Mucosa of rectum (tissue), 2 donors: ENCODE measurements at regions not wholly inside any gene's neighbourhood (a gene's known extent, or its start where the extent isn't known, plus 50 kb on each side); places are given as distances from the start of the nearest gene placed in this dataset.

Source experiments
- H3K27ac ChIP-seq, 2 donors: one replicate each; pipeline ENCODE4 v1.7.0; 2013; ENCODE audit warnings: inconsistent platforms in 2 of 2, low read depth in 2 of 2, low read length in 2 of 2
- H3K27me3 ChIP-seq, 2 donors: one replicate each; pipeline ENCODE4 v1.7.0; 2013; ENCODE audit warnings: low read length in 2 of 2; ENCODE audit not compliant: control insufficient read depth in 2 of 2, insufficient read depth in 2 of 2
- H3K36me3 ChIP-seq, 2 donors: one replicate each; pipeline ENCODE4 v1.7.0; 2013; ENCODE audit warnings: low read length in 2 of 2; ENCODE audit not compliant: control insufficient read depth in 2 of 2, insufficient read depth in 2 of 2
- H3K4me1 ChIP-seq, 2 donors: one replicate each; pipeline ENCODE4 v1.7.0; 2013; ENCODE audit warnings: low read length in 2 of 2, mild to moderate bottlenecking in 1 of 2; ENCODE audit not compliant: control insufficient read depth in 2 of 2, insufficient read depth in 2 of 2
- H3K4me3 ChIP-seq, 2 donors: one replicate each; pipeline ENCODE4 v1.7.0; 2013; ENCODE audit warnings: low read length in 2 of 2
- H3K9ac ChIP-seq, 2 donors: one replicate each; pipeline ENCODE4 v1.7.0; 2013; ENCODE audit warnings: low read length in 2 of 2, low read depth in 1 of 2, mild to moderate bottlenecking in 1 of 2
- H3K9me3 ChIP-seq, 2 donors: one replicate each; pipeline ENCODE4 v1.7.0; 2013; ENCODE audit warnings: low read length in 2 of 2; ENCODE audit not compliant: control insufficient read depth in 2 of 2
- donor health status: healthy.
- donor health status: Normal muscosa, but diverticular disease.

GRCh38 chr2:57882895-57883515 lies 163.6 kb upstream of the VRK2 start:
- Histone ChIP-seq H3K27ac (peak overlapping the region in 1 of 2 donors; percentile 9), H3K36me3 (no peaks in the 10 kb centered on the region), H3K27me3 (no peaks in the 10 kb centered on the region), H3K4me1 (peaks cover 0 to 5% of the 10 kb centered on the region in 2 donors), H3K4me3 (peak overlapping the region; percentile 21 to 24), H3K9me3 (no peaks in the 10 kb centered on the region), H3K9ac (no peak overlapping the region)

- H3K4me1 ChIP-seq: peaks cover 0 to 5% of the 10 kb centered on the region in 2 donors
- peaks cover 0 to 5% of the 10 kb centered on the region in 2 donors for H3K27me3 ChIP-seq
- no peaks in the 10 kb centered on the region for H3K36me3 ChIP-seq
- no peak overlapping the region for H3K4me3 ChIP-seq
- no peaks in the 10 kb centered on the region for H3K9me3 ChIP-seq
- H3K27ac ChIP-seq: no peak overlapping the region
- H3K9ac ChIP-seq: no peak overlapping the region
These were observed 162.3 kb upstream of the VRK2 start for GRCh38 chr2:57884281-57884680.

- Histone ChIP-seq H3K4me1 (peaks cover 0 to 5% of the 10 kb centered on the region in 2 donors), H3K27me3 (peaks cover 0 to 5% of the 10 kb centered on the region in 2 donors), H3K27ac (no peak overlapping the region), H3K9ac (no peak overlapping the region), H3K36me3 (no peaks in the 10 kb centered on the region), H3K4me3 (no peak overlapping the region), H3K9me3 (no peaks in the 10 kb centered on the region)
These were observed 160.9 kb upstream of the VRK2 start for GRCh38 chr2:57885742-57886141.

DNA sequence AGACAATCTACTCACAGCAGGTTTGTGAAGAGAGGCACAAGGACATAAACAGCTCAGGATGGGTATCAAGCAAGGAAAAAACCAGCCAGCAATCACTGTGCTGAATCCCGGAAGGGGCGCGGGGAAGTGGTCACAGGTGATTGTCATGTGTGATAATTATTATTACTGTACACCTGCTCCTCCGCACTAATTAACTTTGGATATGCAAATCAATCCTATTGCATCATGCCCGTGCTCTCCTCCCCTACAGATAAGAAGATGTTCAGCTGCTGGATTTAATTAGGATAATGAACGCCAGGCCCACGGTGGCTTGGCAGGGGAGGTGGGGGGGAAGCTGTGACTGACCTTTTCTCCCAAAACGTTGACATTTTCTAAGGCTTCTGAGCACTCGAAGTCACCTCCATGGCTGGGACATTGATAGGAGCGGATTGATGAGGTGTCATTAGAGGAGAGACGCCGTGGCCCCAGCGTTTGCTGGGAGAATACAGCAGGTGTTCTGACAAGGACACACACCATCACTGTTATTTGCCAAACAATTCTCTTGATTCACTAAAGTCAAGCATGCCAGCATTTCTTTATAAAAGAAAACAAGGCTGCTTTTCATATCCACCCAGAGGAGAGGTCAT lies 160.3 kb upstream of the VRK2 start:
- H3K4me1 ChIP-seq: peaks cover 2 to 5% of the 10 kb centered on the region in 2 donors
- no peak overlapping the region for H3K9ac ChIP-seq
- peaks cover 0 to 5% of the 10 kb centered on the region in 2 donors for H3K27me3 ChIP-seq
- no peak overlapping the region for H3K27ac ChIP-seq
- H3K9me3 ChIP-seq: no peaks in the 10 kb centered on the region
- H3K4me3 ChIP-seq: no peak overlapping the region
- H3K36me3 ChIP-seq: no peaks in the 10 kb centered on the region

- Histone ChIP-seq H3K36me3 (no peaks in the 10 kb centered on the region), H3K27me3 (peaks cover 0 to 5% of the 10 kb centered on the region in 2 donors)
These were observed 158.1 kb upstream of the VRK2 start for GRCh38 chr2:57888463-57888862.

DNA sequence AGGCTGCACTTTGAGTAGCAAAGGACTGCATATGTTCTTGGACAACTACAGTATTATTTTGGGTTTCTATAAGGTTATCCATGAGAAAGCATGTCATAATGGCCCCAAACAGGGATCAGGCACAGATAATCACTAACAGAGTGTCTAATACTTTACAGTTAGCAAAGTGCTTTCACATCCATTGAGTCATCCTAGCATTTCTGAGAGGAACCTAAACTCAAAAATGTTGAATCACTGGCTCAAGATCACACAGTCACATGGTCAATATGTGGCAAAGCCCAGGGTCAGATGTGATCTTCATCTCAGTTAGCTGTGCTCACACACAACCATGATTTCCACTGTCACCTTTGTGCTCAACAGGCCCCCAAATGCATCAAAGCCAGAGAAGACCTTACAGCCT lies 156.1 kb upstream of the VRK2 start:
- Histone ChIP-seq H3K27me3 (peaks cover 0 to 5% of the 10 kb centered on the region in 2 donors), H3K36me3 (no peaks in the 10 kb centered on the region), H3K9ac (no peak overlapping the region), H3K4me1 (peaks cover 3 to 7% of the 10 kb centered on the region in 2 donors), H3K27ac (no peak overlapping the region), H3K4me3 (no peak overlapping the region), H3K9me3 (no peaks in the 10 kb centered on the region)

More at GRCh38 chr2:57888463-57888862, 158.1 kb upstream of the VRK2 start:
- Histone ChIP-seq H3K4me3 (no peak overlapping the region), H3K4me1 (peaks cover 3 to 7% of the 10 kb centered on the region in 2 donors), H3K27ac (no peak overlapping the region), H3K9ac (no peak overlapping the region), H3K9me3 (no peaks in the 10 kb centered on the region)

DNA sequence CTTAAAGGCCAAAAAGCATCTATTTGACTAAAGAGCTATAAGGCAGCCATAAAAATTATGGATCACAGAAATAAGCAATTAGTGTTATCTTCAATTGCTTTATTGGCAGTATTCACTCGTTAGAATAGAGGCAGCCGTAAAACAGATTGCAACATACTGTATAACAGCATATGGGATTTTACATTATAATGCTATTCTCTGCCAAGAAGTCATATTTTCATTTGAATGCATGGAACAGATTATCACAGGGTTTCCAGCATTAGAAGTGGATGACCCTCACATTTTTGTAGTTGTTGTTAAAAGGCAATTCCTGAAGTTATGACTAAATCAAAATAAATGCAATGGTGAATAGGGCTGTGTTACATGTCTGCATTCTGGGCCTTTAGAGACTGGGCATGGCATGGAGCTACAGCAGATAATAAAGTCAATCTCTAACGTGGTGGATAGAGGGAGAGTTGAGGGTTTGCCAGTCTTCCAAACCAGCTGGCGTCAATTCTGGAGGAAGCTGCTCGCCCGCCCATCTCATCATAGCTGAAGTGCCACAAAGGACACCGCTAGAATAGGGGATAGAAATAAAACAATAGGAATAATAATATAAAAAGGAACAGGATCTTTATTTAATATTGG lies 155.4 kb upstream of the VRK2 start:
- Histone ChIP-seq H3K27me3 (peaks cover 0 to 5% of the 10 kb centered on the region in 2 donors), H3K36me3 (no peaks in the 10 kb centered on the region), H3K4me3 (no peak overlapping the region), H3K9ac (no peak overlapping the region), H3K4me1 (peaks cover 3 to 7% of the 10 kb centered on the region in 2 donors), H3K27ac (no peak overlapping the region), H3K9me3 (no peaks in the 10 kb centered on the region)

DNA sequence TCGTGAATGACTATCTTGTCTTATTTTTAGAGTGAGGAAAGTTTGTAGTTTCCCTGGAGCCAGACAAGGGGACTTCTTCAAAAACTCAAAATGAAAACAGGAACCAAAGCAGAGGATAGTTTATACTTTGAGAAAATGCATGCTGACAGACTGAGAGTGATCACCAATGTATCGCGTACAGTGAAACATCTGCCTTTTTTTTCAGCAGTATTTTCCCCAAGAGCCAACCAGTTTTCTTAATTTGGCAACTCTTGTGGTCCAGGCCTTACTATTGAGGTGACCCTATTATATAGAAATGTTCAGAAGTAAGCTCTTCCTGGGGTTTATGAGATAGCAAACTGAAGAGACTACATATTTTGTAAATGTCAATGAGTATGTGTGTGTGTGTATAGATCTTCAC lies 153.7 kb upstream of the VRK2 start:
- Histone ChIP-seq H3K27me3 (peaks cover 1 to 5% of the 10 kb centered on the region in 2 donors), H3K4me3 (no peak overlapping the region), H3K9me3 (no peaks in the 10 kb centered on the region), H3K4me1 (peaks cover 3 to 7% of the 10 kb centered on the region in 2 donors), H3K27ac (no peak overlapping the region), H3K9ac (no peak overlapping the region), H3K36me3 (no peaks in the 10 kb centered on the region)

GRCh38 chr2:57893347-57893746 lies 153.3 kb upstream of the VRK2 start:
- no peaks in the 10 kb centered on the region for H3K36me3 ChIP-seq
- H3K4me3 ChIP-seq: no peak overlapping the region
- no peak overlapping the region for H3K9ac ChIP-seq
- H3K27me3 ChIP-seq: peaks cover 1 to 2% of the 10 kb centered on the region in 2 donors
- H3K27ac ChIP-seq: no peak overlapping the region
- H3K4me1 ChIP-seq: peaks cover 3 to 7% of the 10 kb centered on the region in 2 donors
- H3K9me3 ChIP-seq: no peaks in the 10 kb centered on the region

DNA sequence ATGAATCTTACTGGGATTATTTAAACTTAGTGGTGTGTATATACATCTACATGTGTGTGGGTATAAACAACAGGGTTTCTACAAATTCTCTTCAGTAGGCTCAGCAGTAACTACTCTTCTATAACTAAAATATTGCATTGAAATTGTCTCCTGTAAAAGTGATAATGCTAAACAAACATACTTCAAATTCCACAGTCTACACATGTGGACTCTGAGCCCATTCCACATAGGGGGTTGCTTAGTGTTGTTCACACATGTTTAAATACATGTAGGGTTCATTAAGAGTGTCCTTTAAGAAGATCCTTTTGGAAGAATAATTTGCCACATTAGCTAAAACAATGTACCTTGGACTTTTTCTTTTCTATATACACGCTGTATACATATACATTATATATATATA lies 152.8 kb upstream of the VRK2 start:
- Histone ChIP-seq H3K4me1 (peaks cover 3 to 7% of the 10 kb centered on the region in 2 donors), H3K9ac (no peak overlapping the region), H3K27ac (no peak overlapping the region), H3K9me3 (no peaks in the 10 kb centered on the region), H3K4me3 (no peak overlapping the region), H3K36me3 (no peaks in the 10 kb centered on the region), H3K27me3 (peaks cover 0 to 1% of the 10 kb centered on the region in 2 donors)
